IPS-NIHi7 (cell line): ENCODE measurements at regions not wholly inside any gene's neighbourhood (a gene's known extent, or its start where the extent isn't known, plus 50 kb on each side); places are given as distances from the start of the nearest gene placed in this dataset.

ENCODE experiments used
- DNase-seq: peaks from one replicate; pipeline ENCODE4 v3.0.0; 2012; ENCODE audit warnings: mixed read lengths; ENCODE audit errors: extremely low spot score

DNA sequence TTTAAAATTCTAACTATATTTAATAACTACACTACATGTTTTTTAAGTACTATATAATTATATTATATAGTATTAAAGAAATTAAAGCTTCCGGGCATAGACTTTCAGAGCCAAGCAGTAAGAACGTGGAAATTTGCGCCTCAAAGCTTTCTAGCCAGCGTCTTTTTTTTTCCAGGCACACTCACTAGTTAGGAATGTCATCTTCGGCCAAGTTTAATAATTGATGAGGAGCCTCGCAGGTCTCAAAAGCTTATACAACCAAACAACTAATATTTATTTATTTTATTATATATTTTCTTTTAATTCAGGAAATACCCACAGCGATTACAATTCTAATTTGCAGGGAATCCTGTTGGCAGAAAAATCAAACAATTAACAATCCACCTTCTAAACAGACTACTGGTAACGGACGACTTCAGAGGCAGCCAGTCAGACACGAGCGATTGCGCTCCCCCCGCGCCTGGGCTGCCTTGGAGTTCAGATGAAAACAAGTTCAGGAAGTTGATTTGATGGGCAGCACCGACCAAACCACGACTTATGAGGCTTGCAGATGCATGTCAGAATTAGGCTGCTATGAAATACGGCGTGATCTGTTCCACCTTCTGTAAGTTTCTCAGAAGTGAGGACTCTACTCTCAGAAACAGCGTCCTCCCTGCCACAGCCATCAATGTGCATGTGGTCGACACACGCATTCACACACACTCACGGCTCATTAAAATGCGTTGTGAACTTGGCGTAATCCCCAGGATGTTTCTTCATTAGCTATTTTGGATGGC is 431.8 kb upstream of the MGMT start:
- DNase-seq: no peak

DNA sequence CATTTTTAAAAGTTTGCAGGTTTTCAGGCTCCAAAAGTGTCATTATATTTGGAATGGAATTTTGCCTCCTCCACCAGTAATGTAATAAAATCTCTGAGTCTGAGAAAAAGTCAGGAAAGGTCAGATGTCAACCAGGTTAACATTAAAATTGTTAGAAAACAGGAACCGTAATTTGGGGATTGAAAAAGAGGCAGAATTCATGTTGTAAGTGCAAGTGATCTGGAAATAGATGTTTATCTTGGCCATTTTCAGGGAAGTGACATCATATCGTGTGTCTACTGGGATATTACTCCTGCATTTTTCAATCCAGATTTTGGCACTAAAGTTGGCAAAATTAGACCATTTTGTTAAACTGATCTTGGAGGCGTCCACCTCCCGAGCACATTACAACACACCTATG is 428.5 kb upstream of the MGMT start:
- no peak for DNase-seq

DNA sequence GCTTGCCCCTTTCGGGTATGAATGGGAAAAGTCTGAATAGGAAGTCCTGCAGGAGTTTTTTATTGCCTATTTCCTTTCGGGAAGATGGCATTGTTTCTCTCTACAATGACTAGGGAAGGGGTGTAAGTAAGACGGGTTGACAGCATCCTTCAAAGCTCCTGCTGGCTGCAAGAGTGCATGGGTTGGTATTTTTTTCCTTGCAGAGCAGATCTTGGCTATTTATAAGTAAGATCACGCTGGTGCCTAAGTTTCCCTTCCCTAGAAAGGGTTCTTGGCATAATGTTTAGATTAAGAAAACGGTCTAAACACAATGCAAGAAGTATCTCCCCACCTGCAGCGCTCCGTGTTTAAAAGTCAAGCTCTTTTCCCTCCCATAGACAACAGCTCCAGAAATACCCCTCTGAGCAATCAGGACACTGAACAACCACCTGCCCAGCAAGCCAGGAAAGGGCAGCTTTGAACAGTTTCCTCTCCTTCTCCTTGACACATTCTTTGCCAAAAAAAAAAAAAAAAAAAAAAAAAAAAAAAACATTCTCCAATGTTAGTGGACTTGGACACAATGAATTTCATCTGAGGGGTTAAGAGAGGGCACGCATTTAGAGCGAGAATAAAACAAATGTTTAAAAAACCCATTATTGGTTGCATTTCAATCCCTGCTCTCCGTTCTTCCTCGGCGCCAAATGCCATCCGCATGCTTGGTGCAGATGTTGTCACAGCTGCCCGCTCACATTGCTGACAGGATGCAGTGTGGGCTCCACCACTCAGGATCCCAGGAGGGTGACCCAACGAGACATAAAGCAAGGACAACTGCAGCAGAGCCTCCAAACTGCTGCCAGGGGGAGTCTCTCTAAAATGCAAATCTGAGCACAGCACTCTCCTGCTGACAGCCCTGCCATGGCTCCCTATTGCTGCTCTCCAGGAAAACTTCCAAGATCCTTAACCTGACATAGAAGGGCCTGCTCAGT is 427.4 kb upstream of the MGMT start:
- no peak for DNase-seq

DNA sequence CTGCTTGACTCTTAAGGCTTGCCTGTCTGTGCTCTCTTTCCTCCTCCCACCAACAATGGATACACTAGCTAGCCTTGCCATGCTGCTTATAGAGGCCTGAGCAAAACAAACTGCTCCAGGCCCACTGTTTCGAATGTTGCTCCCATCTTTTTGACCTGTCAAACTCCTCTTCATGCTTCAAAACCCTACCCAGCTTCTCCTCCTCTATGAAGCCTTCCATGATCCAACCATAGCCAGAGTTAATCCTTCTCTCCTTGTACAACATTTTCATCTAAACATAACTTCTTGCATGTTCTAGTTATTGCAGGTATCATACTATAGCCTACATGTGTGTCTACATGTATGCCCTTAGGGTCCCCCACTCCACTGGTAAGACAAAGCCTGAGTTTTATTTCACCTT is 426.7 kb upstream of the MGMT start:
- DNase-seq: no peak

DNA sequence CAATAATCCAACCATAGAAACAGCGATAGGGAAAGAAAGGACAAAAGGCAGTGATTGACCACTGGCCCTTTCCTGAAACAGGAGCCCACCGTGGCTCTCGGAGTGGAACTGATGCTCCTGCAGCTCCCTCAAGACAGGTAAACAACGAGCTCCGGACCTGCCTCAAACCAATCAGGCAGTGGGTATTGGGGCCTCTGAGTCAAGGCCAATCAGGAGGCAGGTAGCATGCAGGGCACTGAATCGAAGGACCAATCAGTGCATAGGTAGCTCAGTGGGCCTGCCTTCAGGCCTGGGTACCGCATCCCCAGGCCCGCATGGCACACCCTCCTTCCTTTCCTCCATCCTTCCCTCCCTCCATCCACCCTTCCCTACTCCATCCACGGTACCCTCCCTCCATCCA is 425.1 kb upstream of the MGMT start:
- no peak for DNase-seq

DNA sequence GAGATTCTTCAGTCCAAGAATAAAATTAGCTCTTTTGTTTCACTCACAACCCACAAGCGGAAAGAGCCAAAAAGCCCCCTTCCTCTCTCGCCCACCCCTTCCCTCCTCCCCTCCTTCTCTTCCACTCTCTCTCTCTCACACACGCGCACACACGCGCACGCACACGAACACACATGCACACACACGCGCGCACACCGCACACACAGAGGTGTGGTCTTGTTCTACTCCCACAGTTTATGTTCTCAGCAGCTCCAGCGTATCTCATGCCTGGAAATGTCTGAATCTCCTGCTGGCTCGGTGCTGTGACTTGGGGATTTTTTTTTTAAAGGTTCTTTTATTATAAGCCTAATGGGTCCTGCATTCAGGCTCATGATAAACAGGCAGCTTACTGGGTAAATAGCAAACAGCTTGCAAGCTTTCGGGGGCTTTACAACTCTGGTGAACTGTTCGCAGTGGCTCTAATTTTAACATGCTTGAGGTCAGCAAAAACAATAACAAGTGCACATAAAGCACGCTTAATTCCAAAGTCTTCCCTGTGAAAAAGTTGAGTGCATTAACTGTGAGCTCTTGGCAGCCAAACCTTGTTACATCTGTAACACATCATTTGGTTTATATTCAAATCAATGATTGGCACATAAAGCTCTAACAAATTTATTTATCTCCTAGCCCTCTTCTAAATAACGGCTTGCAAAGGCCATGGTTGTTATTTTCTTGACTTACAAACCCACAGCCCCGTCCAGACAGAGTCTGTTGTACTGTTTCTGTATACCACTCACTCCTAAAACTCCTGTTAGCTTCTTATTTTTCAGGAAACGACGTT is 424.1 kb upstream of the MGMT start:
- DNase-seq: no peak

DNA sequence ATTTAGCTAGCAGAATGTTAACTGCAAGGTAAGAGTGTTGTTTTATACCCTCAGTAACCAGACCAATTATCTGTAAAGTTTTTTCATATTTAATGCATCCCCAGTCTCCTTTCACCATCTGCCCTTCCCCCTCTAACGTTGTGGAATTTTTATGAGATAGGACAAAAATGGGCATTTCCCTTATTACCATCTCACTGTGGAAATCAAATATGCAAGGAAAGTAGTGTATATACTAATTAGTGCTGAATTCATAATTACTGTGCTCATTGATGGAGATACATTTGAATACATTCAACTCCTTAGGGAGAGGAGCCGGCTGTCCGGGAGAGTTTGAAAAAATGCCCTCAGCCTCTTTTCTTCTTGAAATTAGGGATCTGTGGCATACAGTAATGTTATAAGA is 423.4 kb upstream of the MGMT start:
- no peak for DNase-seq

DNA sequence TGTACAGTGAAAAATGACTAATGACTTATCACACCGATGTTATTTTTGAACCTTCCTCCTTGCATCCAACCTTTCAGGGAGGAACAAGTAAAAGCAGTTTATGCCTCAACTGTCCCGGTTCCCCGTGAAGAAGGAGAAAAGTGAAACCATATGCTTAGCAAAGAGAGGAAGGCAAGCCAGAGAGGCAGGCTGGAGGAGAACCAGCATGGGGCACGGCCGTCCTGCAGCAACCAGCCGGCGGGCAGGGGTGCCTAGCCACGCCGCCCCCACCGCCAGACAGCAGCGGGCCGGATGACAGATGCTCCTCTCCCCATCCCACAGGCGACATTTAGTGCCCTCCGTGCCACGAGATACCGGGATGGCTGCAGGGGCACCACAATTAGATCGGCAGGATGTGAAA is 421.4 kb upstream of the MGMT start:
- no peak for DNase-seq

DNA sequence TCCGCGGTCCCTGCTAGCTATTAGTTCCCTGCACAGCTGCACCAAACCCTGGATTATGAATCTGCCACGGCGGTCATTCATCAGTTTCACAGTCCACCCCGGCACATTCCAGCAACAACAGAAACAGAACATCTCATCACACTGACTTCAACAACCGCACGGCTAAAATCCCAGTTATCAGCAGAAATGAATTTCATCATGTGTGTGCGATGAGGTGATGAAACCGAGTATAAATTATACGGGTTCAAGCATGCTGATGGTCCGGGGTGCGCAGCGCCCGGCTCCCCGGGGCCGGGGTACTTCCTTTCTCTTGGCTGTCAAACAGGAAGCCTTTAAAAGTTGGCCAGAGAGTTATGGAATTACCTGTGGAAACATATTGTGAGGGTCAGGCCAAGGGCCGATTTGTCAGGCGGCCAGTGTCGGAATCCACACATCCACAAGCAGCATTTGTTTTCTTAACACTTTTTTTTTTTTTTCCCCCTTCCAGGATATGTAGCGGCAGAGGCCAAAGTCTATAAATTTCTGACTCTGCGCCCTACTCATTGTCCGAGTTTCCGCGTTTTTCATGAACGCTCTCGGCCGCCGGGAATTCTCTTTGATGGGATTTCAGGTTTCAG is 420.9 kb upstream of the MGMT start:
- DNase-seq: no peak

DNA sequence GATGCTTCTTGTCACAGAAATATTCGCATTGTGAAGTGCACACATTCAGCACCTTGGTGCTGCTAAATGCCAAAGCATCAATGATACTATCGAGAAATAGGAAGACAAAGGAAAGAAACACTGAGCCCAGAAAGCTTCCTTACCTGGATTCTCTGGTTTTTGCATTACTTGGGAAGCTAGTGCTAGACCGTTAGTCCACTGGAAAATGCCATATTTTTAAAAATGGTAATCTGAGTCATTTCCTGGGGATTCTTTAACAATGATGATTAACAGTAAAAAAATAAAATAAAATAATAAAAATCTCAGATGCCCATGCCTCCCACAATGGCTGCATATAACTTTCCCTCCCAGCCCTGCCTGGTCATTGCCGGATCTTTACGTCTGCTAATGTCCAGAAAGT is 420.1 kb upstream of the MGMT start:
- no peak for DNase-seq

DNA sequence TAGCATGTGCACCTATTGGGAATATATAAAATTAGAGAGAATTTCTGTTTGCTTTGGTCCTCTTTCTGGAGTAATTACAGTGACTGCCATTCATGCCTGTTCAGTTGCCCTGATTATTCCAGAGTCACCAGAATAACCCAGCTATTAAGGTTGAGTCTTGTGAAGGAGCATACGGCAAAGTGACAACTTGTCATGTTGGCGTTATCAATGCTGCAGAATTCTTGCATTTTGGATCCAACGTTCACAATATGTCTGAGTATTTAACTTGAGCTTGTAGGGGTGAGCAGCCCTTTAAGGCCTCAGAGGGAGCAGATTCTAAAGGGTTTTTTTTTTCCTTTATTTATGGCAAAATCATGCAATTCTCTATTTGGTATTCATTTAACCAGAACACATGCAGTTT is 419.4 kb upstream of the MGMT start:
- no peak for DNase-seq

DNA sequence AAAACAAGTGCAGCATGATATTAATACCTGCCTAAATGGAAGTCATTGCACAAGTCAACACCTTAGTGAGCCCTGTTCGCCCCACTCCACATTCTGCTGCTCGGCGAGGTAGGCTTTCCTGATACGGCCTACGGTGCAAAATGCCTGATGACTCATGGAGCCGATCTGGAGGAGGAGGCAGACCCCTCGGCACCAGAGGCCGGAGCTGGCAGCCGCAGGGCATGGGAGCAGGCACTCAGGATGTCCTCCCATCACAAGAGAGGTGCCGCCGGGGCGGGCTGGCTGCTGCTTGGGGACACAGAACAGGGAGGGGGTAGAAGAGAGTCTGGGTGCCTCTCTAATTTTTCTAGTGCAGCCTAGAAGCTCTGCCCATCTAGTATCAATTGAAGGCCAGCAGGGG is 418.5 kb upstream of the MGMT start:
- peak; percentile 51 for DNase-seq

DNA sequence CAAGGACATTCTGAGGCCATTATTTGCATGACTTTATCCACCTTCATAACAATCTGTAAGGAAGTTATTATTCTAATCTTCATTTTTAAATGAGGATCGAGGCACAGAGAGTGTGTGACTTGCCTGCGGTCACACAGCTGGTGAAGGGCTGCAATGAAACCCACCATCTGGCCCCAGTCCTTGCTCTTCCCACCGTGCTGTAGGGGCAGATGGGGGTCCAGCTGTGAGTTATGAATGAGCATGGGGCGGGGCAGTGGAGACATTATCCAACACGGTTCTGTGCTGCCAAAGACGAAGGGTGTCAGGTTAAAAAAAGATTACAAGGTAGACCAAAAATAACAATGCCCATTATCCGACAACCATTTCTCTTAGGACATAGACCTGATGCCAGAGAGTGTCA is 417.5 kb upstream of the MGMT start:
- DNase-seq: no peak

DNA sequence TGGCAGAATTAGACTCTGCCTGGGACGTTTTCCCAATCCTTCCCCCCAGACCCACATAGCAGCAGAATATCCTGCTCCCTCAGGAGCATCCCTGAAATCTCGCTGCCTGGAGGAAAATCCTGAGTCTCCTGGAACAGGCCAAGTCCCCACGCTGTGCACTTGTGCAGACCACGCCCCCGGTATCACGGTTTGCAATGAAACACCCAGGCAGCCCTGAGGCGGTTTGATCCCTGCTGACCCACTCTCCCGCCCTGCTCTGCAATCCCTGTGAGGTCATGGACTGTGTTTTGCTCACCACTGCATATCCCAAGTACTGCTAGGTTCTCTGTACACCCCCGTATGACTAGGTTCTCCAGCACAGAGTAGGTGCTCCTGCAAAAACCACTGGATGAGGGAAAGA is 411.8 kb upstream of the MGMT start:
- no peak for DNase-seq

DNA sequence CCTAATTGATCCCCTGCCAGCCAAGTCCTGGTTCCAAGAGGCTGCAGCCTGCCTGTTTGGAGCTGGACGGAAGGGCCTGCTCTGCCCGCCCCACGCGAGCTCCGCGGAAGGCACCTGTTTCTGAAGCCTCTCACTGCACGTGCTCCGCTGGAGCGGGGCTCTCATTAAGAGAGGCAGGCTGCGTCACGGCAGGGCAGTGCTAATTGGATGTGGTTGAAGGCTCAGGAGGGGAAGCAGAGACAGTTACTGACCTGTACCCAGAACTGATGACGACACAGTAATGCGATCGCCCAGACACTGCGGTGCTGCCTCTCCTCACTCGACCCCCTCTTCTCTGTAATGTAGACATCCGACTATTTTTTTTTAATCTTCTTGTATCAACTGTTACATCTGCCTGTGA is 411.1 kb upstream of the MGMT start:
- DNase-seq: no peak

DNA sequence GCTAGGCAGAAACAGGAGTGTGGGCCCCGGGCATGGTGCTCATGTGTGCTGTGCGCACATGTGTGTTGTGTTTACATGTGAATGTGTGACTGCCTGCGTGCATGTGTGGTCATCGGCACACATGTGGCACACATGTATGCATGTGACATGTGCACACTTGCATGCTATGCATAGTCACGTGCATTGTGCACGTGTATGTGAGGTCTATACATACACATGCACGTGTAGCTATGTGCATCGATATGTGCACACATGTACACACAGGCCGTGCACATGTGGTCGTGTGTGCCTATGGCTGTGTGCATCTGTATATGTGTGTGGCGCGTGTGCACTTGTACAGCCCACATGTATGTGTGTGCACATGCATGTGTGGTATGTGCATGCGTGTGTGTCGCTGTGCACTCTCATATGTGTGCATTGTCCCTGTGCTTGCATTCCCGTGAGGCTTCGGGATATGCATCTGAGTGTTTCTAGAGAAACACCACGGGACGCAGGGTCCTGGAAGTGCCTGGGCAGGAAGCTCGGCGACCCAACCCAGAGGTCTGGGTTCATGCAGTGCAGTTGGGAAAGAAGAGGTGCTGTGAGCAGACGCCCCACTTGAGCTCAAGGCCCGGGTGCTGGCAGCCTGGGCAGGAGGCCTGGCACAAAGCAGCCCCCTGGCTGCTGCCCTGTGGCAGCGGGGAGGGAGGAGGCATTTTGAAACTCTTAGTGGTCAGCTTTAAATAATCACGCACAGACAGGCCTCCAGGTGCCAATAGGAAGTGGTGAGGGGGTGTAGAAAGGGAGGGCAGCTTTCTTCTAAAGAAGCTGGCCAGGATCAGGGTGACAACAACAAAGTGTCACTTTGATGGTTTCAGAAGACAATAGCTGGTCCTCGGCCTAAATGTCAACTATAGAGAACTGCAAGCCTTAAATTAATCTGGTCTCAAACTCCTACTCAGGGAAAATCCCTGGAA is 410.0 kb upstream of the MGMT start:
- no peak for DNase-seq

DNA sequence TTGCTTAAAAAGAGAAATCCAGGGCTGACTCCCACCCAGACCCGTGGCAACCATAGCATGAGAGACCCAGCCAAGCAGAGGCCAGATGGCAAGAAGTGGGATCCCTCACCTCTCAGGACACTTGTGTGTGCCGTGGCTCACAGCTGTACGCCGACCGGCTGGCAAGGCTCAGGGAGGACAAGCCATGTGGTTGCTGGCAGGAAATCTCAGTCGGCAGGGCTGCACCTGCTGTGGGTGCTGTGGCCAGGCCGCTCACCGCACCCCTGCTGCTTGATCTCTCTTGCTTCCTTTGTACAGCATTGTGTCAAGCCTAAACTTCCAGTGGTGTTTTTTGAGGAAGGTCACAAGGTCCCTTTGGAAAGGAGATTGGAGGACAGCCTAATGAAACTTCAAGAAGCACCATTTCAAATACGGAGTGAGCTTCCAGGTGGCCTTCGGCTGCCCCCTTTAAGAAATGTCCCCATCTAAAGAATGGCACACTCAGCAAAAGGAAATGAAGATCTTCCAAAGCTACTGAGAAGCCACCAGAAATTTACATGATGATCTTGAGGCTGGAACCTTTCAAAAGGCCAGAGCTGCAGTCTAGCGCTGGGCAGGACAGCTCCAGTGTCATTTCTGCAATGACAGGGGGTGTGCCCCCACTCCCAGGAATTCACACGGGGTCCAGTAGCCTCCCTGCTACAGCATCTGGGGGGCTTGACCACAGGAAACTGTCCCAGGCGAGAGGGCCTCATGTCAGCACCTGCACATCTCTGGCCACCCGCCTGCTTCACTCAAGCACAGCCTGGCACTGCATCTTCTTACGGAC is 409.0 kb upstream of the MGMT start:
- DNase-seq: no peak

DNA sequence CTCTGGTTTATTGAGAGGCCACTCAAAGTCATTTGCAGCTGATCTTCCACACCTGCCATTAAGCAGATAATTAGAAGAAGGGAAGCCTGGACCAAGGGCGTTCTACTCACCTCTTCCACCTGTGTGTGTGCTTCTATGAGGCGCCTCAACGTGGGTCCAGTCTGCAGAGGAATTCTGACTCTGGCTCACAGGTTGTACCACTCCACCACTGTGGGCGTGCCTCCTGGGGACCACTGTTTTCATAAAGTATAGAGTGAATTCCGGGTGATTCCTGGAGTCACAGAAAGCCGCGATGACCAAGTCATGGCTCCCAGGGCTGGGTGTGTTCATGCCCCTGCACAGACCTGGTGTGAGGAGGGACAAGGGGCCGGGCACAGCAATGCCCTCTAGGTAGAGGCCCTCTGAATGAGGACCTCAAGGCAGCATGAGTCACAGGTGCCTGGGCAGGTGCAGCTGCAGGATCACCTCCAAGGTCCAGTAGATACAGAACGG is 408.3 kb upstream of the MGMT start:
- DNase-seq: no peak

DNA sequence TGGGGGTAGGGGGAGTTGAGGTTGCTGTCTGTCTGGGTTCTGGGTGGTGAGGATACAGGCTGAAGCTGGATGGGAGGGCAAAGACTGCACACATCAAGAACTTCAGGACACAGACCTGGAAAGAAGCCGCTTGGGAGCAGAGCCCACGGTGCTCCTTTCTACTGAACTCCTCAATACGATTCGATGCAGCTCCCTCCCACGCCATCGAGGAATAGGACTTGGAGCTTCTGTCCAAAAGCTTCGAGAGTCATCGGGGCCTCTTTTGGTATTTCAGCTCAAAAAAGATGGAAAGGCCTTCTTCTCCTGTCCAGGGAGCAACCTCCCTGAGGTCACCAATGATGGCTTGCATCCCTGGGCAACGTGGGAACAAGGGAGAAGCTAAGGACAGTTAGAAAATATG is 407.1 kb upstream of the MGMT start:
- DNase-seq: no peak

DNA sequence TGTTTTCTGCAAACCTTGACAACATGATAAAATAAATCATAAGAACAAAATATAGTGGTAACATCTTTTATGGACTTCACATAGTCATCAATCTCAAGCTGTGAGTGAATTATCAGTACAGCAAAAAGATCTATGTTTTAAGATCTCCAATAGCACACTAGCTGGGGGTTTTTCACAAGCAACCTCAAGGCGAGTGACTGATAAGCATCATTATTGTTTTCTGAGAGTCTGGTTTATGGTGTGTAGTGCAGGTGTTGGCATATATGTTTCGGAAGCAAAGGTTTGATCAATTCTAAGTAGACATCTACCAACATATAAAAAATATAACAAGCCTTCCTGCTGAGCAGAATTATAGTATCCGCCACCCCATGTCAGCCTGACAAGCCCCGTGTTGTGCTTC is 403.8 kb upstream of the MGMT start:
- DNase-seq: no peak
